ENCODE measurements at regions not wholly inside any gene's neighbourhood (a gene's known extent, or its start where the extent isn't known, plus 50 kb on each side); places are given as distances from the start of the nearest gene placed in this dataset.

GRCh38 chr3:159265705-159266104 lies 463.9 kb downstream of the MFSD1 start:
- H3K9me3 ChIP-seq = no peaks in the 10 kb centered on the region
- TF ChIP-seq, protein P1, sequence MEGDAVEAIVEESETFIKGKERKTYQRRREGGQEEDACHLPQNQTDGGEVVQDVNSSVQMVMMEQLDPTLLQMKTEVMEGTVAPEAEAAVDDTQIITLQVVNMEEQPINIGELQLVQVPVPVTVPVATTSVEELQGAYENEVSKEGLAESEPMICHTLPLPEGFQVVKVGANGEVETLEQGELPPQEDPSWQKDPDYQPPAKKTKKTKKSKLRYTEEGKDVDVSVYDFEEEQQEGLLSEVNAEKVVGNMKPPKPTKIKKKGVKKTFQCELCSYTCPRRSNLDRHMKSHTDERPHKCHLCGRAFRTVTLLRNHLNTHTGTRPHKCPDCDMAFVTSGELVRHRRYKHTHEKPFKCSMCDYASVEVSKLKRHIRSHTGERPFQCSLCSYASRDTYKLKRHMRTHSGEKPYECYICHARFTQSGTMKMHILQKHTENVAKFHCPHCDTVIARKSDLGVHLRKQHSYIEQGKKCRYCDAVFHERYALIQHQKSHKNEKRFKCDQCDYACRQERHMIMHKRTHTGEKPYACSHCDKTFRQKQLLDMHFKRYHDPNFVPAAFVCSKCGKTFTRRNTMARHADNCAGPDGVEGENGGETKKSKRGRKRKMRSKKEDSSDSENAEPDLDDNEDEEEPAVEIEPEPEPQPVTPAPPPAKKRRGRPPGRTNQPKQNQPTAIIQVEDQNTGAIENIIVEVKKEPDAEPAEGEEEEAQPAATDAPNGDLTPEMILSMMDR (IDR thresholded peaks at IDR 0.05) = no peak
- H3K4me3 ChIP-seq = no peak overlapping the region
- intact Hi-C loops (cut with DNase I) = no loop called here
- H3K36me3 ChIP-seq = no peaks in the 10 kb centered on the region
- no peak overlapping the region for H3K27ac ChIP-seq
- H3K27me3 ChIP-seq = no peaks in the 10 kb centered on the region
- no peak for DNase-seq
- H3K4me1 ChIP-seq = no peaks in the 10 kb centered on the region
- H3K9ac ChIP-seq (ENCODE audit: low read depth in 2 of 2, low read length in 2 of 2) = no peak overlapping the region

GRCh38 chr3:159266779-159267178 lies 464.9 kb downstream of the MFSD1 start:
- intact Hi-C loops (cut with DNase I) = no loop called here
- DNase-seq = peak; percentile 38

DNA sequence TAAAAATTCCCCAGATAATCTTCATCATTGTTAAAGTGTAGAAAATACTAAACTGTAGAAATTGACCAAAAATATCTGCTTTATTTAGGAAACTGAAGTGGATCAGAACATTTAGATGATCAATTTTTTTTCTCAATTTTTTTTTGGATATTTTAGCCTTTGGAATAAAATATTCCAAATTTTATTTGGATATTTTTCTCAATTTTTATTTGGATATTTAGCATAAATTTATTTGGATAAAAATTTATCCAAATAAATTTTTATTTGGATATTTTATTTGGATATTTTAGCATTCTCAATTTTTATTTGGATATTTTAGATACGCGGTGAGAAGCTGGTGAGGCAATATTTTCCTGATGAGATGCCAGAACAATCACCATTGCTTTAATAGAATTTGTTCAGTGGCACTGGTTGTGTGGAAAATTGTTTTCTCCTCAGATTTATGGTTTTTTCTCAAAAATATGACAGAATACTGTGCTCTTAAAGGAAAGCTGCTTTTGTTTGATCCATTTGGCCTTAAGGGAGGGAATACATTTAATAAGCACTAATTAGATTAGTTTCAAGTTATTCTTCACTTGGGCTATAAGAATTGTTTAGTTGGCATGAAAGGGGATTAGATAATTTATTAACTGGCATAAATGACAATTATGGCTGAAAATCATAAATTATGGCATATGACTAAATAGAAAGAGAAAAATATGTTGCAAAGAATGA lies 470.1 kb downstream of the MFSD1 start:
- no peaks in the 10 kb centered on the region for H3K4me1 ChIP-seq
- H3K27me3 ChIP-seq = no peaks in the 10 kb centered on the region
- H3K9ac ChIP-seq (ENCODE audit: low read depth in 2 of 2, low read length in 2 of 2) = no peak overlapping the region
- no peak overlapping the region for H3K27ac ChIP-seq
- TF ChIP-seq, protein P1 (IDR thresholded peaks at IDR 0.05) = no peak
- H3K36me3 ChIP-seq = no peaks in the 10 kb centered on the region
- DNase-seq = no peak
- no peaks in the 10 kb centered on the region for H3K9me3 ChIP-seq
- intact Hi-C loops (cut with DNase I) = no loop called here
- H3K4me3 ChIP-seq = no peak overlapping the region

More at GRCh38 chr3:159266779-159267178, 464.9 kb downstream of the MFSD1 start:
- no peak overlapping the region for H3K4me3 ChIP-seq
- H3K9me3 ChIP-seq = no peaks in the 10 kb centered on the region
- H3K36me3 ChIP-seq = no peaks in the 10 kb centered on the region
- no peaks in the 10 kb centered on the region for H3K27me3 ChIP-seq
- H3K9ac ChIP-seq (ENCODE audit: low read depth in 2 of 2, low read length in 2 of 2) = no peak overlapping the region
- H3K27ac ChIP-seq = no peak overlapping the region
- TF ChIP-seq, protein P1 (IDR thresholded peaks at IDR 0.05) = no peak
- no peaks in the 10 kb centered on the region for H3K4me1 ChIP-seq

GRCh38 chr3:159273070-159273469 lies 471.2 kb downstream of the MFSD1 start:
- TF ChIP-seq, protein P1 (IDR thresholded peaks at IDR 0.05) = no peak
- intact Hi-C loops (cut with DNase I) = no loop called here
- H3K4me1 ChIP-seq = no peaks in the 10 kb centered on the region
- H3K27ac ChIP-seq = no peak overlapping the region
- H3K9ac ChIP-seq (ENCODE audit: low read depth in 2 of 2, low read length in 2 of 2) = no peak overlapping the region
- H3K9me3 ChIP-seq = no peaks in the 10 kb centered on the region
- no peak for DNase-seq
- no peak overlapping the region for H3K4me3 ChIP-seq
- no peaks in the 10 kb centered on the region for H3K36me3 ChIP-seq
- H3K27me3 ChIP-seq = no peaks in the 10 kb centered on the region

GRCh38 chr3:159273608-159274007 lies 471.8 kb downstream of the MFSD1 start:
- TF ChIP-seq, protein P1 (IDR thresholded peaks at IDR 0.05) = no peak
- no peak overlapping the region for H3K9ac ChIP-seq (ENCODE audit: low read depth in 2 of 2, low read length in 2 of 2)
- DNase-seq = peak; percentile 21
- H3K36me3 ChIP-seq = no peaks in the 10 kb centered on the region
- H3K4me1 ChIP-seq = no peaks in the 10 kb centered on the region
- intact Hi-C loops (cut with DNase I) = no loop called here
- no peak overlapping the region for H3K27ac ChIP-seq
- H3K4me3 ChIP-seq = no peak overlapping the region
- no peaks in the 10 kb centered on the region for H3K9me3 ChIP-seq
- H3K27me3 ChIP-seq = no peaks in the 10 kb centered on the region

All from colonic mucosa (tissue), 4 donors.